ENCODE measurements at regions not wholly inside any gene's neighbourhood (a gene's known extent, or its start where the extent isn't known, plus 50 kb on each side); places are given as distances from the start of the nearest gene placed in this dataset.

- no peak for TF ChIP-seq ZFHX2 (tag by site-specific recombination; conservative IDR thresholded peaks at IDR 0.05)
- no peak for TF ChIP-seq EGR2 (tag by site-specific recombination; IDR thresholded peaks at IDR 0.05; ENCODE audit: low read depth)
- TF ChIP-seq ZNF133 (tag by site-specific recombination; IDR thresholded peaks at IDR 0.05), result no peak
- no peak for TF ChIP-seq ZBTB6 (tag by site-specific recombination; IDR thresholded peaks at IDR 0.05)
- peak; percentile 87; the same call in 1 of the 2 replicates for TF ChIP-seq ZNF501 (tag by site-specific recombination; IDR thresholded peaks at IDR 0.05)
- TF ChIP-seq ZNF624 (tag by site-specific recombination; IDR thresholded peaks at IDR 0.05), result 0 out of 2 replicates have a peak, but pooled peaks have one; percentile 23
- peak; percentile 41 for TF ChIP-seq PRDM1 (tag by site-specific recombination; IDR thresholded peaks at IDR 0.05)
- TF ChIP-seq ZNF529 (tag by site-specific recombination; IDR thresholded peaks at IDR 0.05; ENCODE audit: insufficient replicate concordance), result no peak
- TF ChIP-seq ZNF473 (tag by site-specific recombination; IDR thresholded peaks at IDR 0.05), result no peak
- no peak for TF ChIP-seq ZNF157 (tag by site-specific recombination; IDR thresholded peaks at IDR 0.05)
- TF ChIP-seq ZBTB44 (tag by site-specific recombination; IDR thresholded peaks at IDR 0.05), result no peak; the same call in none of the 2 replicates
- peak; percentile 78 for TF ChIP-seq ZBTB8A (tag by site-specific recombination; IDR thresholded peaks at IDR 0.05)
- no peak for TF ChIP-seq ZNF274 (IDR thresholded peaks at IDR 0.05; ENCODE audit: low read length)
- TF ChIP-seq ZNF274 (tag by site-specific recombination; IDR thresholded peaks at IDR 0.05; ENCODE audit: borderline replicate concordance), result no peak
- TF ChIP-seq INSM2 (tag by site-specific recombination; IDR thresholded peaks at IDR 0.05), result peak; percentile 97
- no peak for TF ChIP-seq ZNF26 (tag by site-specific recombination; IDR thresholded peaks at IDR 0.05)
- TF ChIP-seq ZNF23 (tag by site-specific recombination; IDR thresholded peaks at IDR 0.05; ENCODE audit: borderline replicate concordance), result no peak
- peak; percentile 91 for TF ChIP-seq ZSCAN23 (tag by site-specific recombination; IDR thresholded peaks at IDR 0.05)
- no peak for TF ChIP-seq ZNF174 (tag by site-specific recombination; IDR thresholded peaks at IDR 0.05)
- peak; percentile 87; the same call in 1 of the 2 replicates for TF ChIP-seq ZNF645 (tag by site-specific recombination; IDR thresholded peaks at IDR 0.05)
- no peak for TF ChIP-seq SP3 (tag by site-specific recombination; IDR thresholded peaks at IDR 0.05)
- peak; percentile 86 for TF ChIP-seq ZFP69B (tag by site-specific recombination; IDR thresholded peaks at IDR 0.05)
- TF ChIP-seq SP7 (tag by site-specific recombination; IDR thresholded peaks at IDR 0.05), result peak; percentile 100
- TF ChIP-seq ZNF155 (tag by site-specific recombination; IDR thresholded peaks at IDR 0.05), result no peak
- no peak for TF ChIP-seq ZNF248 (tag by site-specific recombination; IDR thresholded peaks at IDR 0.05)
- no peak for TF ChIP-seq ZNF544 (tag by site-specific recombination; IDR thresholded peaks at IDR 0.05)
- TF ChIP-seq ZNF626 (tag by site-specific recombination; IDR thresholded peaks at IDR 0.05), result no peak
- no peak for TF ChIP-seq ZNF416 (tag by site-specific recombination; IDR thresholded peaks at IDR 0.05)
- peak; percentile 91 for TF ChIP-seq ZNF610 (tag by site-specific recombination; IDR thresholded peaks at IDR 0.05; ENCODE audit: borderline replicate concordance)
- TF ChIP-seq ZNF302 (tag by site-specific recombination; IDR thresholded peaks at IDR 0.05; ENCODE audit: low read depth), result no peak
Measured at GRCh38 chr19:28425046-28425931, 787.7 kb downstream of the UQCRFS1 start (continued).
